HG03066 (cell line): ENCODE measurements at regions not wholly inside any gene's neighbourhood (a gene's known extent, or its start where the extent isn't known, plus 50 kb on each side); places are given as distances from the start of the nearest gene placed in this dataset.
"Not testable (repeated sequence)": the region's sequence is repeated elsewhere in the genome, so short reads cannot be mapped to it uniquely, and the experiment has no call there.

ENCODE experiments used
- ATAC-seq: cut with Tn5 transposase; IDR thresholded peaks from one replicate; pipeline ENCODE4 v1.9.1; 2021; ENCODE audit warnings: low read depth; ENCODE audit not compliant: unreplicated experiment

- ATAC-seq: no peak
Measured at GRCh38 chr17:51387582-51387981, 127.2 kb downstream of the UTP18 start.

- ATAC-seq: no peak
Measured at GRCh38 chr17:51387986-51388385, 127.6 kb downstream of the UTP18 start.

- ATAC-seq: no peak
Measured at GRCh38 chr17:51389875-51390274, 129.5 kb downstream of the UTP18 start.

- ATAC-seq: no peak
Measured at GRCh38 chr17:51391982-51392654, 131.8 kb downstream of the UTP18 start.

GRCh38 chr17:51395621-51396020, 135.3 kb downstream of the UTP18 start:
- ATAC-seq: no peak

GRCh38 chr17:51397361-51398127, 137.2 kb downstream of the UTP18 start:
- no peak for ATAC-seq

GRCh38 chr17:51398128-51398525, 137.8 kb downstream of the UTP18 start:
- ATAC-seq: no peak

- no peak for ATAC-seq
Measured at GRCh38 chr17:51398687-51399086, 138.3 kb downstream of the UTP18 start.

- no peak for ATAC-seq
Measured at GRCh38 chr17:51401279-51401678, 140.9 kb downstream of the UTP18 start.

GRCh38 chr17:51402899-51403298, 142.6 kb downstream of the UTP18 start:
- ATAC-seq: no peak

GRCh38 chr17:51407576-51407975, 147.2 kb downstream of the UTP18 start:
- no peak for ATAC-seq

GRCh38 chr17:51419476-51419875, 159.1 kb downstream of the UTP18 start:
- ATAC-seq: no peak

- no peak for ATAC-seq
Measured at GRCh38 chr17:51421525-51421924, 161.2 kb downstream of the UTP18 start.

- no peak for ATAC-seq
Measured at GRCh38 chr17:51422634-51423033, 162.3 kb downstream of the UTP18 start.

- ATAC-seq: no peak
Measured at GRCh38 chr17:51423421-51424160, 163.2 kb downstream of the UTP18 start.

- no peak for ATAC-seq
Measured at GRCh38 chr17:51425773-51426172, 165.4 kb downstream of the UTP18 start.

GRCh38 chr17:51427323-51427811, 167.0 kb downstream of the UTP18 start:
- no peak for ATAC-seq

GRCh38 chr17:51427856-51428255, 167.5 kb downstream of the UTP18 start:
- ATAC-seq: no peak

GRCh38 chr17:51428668-51429495, 168.5 kb downstream of the UTP18 start:
- no peak for ATAC-seq

- not testable (repeated sequence) for ATAC-seq
Measured at GRCh38 chr17:51429938-51430337, 169.6 kb downstream of the UTP18 start.
